Skeletal muscle cell (primary cell): ENCODE measurements at regions not wholly inside any gene's neighbourhood (a gene's known extent, or its start where the extent isn't known, plus 50 kb on each side); places are given as distances from the start of the nearest gene placed in this dataset.
A peak's percentile ranks its signal among the peaks of the same experiment; 100 is the strongest.
"Not testable (repeated sequence)": the region's sequence is repeated elsewhere in the genome, so short reads cannot be mapped to it uniquely, and the experiment has no call there.

Experiments used
- DNase-seq: peaks from one replicate; pipeline ENCODE4 v3.0.0-alpha.2; 2010; ENCODE audit warnings: low read depth
- H3K4me3 ChIP-seq: 2 replicates; pipeline ENCODE4 v1.5.1; 2011; ENCODE audit warnings: low read depth, mild to moderate bottlenecking, control low read depth, low read length, moderate library complexity

DNA sequence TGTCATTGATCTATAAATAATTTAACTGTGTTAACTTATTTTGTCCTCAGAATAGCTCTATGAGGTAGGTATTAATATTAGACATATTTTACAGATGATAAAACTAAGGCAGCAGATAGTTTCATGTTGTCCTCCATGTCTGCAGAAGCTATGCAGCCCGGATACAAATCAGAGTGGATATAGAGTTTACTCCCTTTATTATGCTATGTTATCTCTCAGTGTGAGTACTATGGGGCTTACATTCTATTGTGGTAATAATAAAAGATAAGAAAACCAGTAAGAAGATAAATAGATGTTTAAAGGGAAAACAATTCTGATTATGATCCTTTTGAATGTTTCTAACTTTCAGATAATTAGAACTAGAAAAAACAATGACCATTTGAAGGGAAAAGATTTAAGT lies 979.8 kb upstream of the CITED2 start:
- DNase-seq, result no peak
- H3K4me3 ChIP-seq, result no peak overlapping the region

DNA sequence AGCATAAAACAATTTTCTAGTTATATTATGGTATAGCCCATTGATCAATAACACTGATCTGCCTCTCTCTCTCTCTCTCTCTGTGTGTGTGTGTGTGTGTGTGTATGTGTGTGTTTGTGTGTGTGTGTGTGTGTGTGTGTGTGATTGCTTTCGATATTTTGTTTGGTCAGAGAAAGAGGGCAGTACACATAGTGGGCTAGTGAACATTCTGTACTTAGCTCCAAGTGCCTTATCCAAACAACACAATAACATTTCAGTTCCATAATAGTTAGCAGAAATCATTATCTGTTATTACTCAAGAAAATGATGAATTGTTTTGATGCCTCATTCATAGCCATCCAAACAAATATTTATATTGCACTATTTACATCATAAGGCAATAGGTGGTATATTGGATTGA lies 979.1 kb upstream of the CITED2 start:
- no peak overlapping the region for H3K4me3 ChIP-seq
- no peak for DNase-seq

DNA sequence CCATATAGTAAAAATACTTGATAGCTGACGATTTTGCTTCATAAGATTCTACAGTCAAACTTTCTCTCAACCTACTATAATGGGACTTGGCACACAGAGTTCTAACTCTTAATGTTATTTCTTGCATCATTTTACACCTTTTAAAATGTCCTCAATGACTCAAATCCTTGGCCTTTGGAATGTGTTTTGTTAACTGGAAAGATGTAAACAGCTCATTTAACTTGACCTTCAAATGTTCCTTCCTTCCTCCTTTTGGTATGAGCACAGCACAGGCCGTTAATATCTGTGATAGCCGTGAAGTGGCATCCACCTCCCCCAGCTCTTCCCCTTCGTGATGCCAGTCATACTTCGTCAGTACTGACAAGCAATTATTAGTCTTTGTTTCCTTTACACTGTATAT lies 972.0 kb upstream of the CITED2 start:
- DNase-seq, result peak; percentile 32
- H3K4me3 ChIP-seq, result no peak overlapping the region

DNA sequence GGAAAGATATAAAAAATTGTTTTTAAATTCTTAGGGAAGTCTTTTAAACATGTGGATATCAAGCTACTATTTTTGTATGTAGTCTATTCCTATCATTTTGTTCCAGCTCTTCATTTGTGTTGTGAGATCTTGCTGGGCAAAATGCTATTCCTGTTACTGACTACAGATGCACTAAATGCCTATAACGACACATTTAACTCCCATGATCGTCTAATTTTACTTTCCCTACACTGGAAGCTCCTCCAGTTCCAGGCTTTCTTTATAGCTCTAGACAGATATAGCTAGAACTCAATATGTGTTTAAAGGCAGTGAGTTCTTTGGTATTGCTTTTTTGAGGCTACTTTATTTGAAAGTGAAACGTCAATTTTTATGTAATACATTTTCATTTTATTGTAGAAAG lies 971.5 kb upstream of the CITED2 start:
- no peak overlapping the region for H3K4me3 ChIP-seq
- DNase-seq, result no peak

DNA sequence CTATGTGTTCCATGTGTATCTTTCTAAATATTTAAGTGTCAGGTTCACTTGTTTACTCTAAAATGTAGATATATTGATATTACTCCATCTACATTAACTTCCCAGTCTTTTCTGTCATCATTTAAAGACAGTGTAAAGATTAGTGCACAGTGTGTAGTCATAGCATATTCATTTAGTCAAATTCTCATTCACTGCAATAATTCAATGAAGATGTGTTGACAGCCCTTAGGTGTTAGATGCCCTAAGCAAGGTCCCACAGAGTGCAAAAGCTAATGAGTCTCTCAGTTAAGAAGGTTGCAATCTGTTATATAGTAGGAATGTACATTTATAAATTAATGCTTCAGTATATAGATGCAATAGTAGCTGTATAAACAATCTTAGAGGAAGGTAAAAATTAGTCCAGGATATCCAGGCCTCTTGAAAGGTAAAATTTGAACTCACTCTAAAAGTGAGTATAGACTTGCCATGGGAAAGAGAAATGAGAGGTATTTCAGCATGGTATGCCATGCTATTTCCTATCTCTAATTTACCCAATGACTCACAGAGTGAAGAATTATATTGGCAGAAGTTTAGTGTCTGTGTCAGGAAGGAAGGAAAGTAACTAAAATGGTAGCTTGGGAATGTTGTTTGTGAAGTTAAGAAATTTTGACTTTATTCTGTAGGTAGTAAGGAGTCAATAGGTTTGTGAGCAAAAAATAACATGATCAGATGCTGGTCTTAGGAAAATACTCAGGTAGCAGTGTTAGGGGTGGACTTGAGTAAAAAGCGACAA lies 969.9 kb upstream of the CITED2 start:
- peak; percentile 25 for DNase-seq
- H3K4me3 ChIP-seq, result no peak overlapping the region

DNA sequence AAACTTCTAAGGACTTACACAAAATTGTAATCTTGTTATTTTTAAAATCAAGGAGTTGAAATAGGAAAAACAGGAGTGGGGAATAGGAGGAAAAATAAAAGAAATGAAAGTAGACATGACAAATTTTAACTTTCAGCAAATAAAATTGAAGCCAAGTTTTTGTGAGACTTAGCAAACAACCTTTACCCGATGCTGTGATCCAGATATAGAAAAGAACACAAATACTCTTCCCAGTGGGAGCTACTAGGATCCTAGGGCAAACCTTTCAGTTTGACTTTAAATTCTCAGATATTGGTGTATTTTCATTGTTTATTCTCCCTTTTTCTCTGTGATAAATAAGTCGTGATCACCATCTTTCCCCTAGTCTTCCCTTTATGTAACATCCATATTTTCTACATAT lies 968.7 kb upstream of the CITED2 start:
- H3K4me3 ChIP-seq, result no peak overlapping the region
- DNase-seq, result no peak

DNA sequence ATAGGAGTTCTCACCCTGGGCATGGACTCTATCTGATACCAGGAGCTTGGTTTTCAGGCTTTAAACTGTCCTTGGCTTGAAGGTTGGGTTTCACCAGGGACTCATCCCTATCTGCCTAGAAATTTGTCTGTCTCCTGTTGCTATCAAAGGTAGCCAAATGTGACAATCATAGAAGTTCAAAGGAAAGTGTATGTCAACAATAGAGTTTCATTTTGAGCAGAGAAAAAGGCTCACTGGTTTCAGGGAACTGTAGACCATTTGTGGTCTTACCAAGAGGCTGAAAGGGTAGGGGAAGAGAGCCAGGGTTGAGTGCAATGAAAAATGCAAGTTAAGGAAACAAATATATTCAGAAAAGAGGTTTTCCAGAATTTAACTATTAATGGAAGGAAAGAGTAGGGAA lies 966.8 kb upstream of the CITED2 start:
- no peak for DNase-seq

DNA sequence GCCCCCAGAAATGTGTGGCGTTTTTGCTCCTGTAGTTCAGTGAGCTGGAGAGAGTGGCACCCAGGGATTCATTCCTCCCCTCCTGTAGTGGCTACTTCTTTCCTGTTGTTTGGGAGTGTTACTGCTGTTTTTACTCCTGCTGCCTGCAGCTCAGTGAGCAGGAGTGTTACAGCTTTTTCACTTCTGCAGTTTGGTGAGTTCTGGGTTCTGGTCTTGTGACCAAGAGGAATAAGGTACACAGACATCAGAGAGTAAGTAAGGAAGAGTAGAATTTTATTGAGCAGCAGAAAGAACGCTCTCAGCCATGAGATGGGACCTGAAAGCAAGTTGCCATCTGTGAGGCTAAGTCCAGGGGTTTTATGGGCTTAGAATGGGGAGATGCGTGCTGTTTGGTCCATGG lies 966.3 kb upstream of the CITED2 start:
- no peak overlapping the region for H3K4me3 ChIP-seq
- DNase-seq, result no peak

More for the DNA sequence above, 966.8 kb upstream of the CITED2 start:
- H3K4me3 ChIP-seq, result no peak overlapping the region

DNA sequence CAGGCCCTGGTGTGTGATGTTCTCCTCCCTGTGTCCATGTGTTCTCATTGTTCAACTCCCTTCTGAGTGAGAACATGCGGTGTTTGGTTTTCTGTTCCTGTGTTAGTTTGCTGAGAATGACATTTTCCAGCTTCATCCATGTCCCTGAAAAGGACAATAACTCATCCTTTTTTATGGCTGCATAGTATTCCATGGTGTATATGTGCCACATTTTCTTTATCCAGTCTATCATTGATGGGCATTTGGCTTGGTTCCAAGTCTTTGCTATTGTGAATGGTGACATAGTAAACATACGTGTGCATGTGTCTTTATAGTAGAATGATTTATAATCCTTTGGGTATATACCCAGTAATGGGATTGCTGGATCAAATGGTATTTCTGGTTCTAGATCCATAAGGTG lies 964.6 kb upstream of the CITED2 start:
- DNase-seq, H3K4me3 ChIP-seq: not testable (repeated sequence)

DNA sequence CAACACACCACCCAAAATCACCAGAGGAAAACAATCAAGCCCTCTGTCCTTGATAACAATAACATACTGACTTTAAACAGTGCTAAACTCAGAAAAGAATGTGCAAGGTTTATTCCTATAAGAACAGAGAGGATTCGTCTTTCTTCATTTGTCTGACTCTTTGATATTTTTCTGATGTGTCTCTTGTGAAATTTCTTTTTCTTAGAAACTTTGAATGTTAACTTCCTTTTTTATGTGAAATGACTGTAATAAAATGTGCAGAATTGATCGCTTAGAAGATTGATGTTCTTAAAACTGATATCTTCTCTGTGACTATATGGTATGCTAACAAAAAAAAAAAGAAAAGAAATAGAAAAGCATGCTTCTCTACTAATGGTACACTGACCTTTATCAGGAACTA lies 947.4 kb upstream of the CITED2 start:
- no peak for DNase-seq
- H3K4me3 ChIP-seq, result no peak overlapping the region

DNA sequence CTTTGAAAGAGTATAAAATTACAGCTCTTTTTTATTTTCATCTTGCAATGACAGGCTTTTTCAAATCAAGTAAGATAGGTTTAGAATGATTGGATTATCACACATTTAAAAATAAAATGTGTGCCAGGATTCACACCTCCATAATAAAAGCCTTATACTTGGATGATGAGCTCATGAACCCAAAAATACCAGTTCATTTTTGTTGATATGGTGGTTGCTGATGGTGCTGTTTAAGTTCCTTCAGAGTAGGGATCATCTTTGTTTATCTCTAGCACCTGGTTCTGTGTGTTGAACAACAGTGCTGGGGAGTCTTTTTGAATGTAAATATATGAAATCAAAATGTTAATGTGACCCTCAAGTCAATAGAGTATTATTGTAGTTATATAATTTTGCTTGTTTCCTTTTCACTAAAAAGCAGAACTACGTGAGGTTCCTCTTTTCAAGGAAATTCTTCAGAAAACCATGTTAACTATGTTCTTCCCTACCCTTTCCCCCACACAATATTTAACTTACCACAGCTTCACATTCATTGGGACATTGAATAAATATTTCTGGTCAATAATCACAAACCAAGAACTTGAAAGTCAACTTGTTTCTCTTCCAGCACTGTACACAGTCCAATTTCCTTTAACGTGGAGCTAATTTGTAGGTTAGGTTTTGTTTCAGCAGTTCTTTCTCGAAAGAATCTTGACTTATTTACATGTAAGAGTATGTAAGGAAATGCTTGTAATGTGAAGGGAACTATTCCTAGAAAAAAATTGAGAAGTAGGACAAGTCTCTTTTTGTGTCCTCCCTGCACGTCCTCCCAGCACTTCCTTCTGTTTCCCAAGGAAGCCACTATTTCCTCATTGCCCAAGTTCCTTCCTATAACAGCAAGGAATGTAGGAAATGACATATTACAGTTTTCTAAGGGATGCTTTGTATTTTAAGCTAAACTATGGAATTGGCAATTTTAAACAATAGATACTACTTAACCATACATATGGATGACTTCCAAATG lies 945.9 kb upstream of the CITED2 start:
- H3K4me3 ChIP-seq, result no peak overlapping the region
- DNase-seq, result no peak

DNA sequence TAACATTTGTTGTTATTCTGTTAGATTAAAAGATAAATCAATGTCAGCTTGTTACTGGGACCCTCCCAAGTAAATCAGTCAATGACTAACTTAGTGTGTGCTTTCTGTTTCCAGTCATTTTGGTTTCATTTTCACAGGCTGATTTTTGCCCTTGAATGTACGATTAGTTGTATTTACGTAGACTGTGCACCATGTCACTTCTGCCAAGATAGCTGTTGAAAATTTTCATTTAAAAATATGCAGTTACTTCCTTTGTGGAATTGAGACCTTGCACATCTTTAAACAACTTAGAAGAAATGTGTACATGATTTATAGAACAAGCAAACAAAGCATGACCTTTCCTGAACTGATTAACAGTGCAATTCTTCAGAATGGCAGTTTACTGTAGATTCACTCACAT lies 944.8 kb upstream of the CITED2 start:
- DNase-seq, result peak; percentile 2
- no peak overlapping the region for H3K4me3 ChIP-seq

DNA sequence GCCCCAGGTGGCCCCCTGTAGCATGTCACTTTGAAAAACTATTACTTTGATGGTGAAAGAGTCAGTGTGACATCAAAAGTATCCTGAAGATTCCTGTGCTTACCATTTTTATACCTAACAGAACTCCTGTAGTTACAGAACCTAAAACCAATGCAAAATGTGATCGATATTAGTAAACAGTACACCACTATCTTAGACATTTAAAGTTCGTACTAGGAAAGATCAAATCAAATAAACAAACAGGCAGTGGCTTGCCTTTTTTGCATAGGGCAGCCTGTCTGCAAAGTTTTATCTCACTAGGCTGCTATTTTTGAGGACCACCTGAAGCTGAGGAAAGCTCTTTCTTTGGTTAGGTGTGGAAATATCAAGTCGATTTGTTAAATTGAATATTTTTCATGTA lies 944.0 kb upstream of the CITED2 start:
- no peak for DNase-seq
- H3K4me3 ChIP-seq, result no peak overlapping the region

DNA sequence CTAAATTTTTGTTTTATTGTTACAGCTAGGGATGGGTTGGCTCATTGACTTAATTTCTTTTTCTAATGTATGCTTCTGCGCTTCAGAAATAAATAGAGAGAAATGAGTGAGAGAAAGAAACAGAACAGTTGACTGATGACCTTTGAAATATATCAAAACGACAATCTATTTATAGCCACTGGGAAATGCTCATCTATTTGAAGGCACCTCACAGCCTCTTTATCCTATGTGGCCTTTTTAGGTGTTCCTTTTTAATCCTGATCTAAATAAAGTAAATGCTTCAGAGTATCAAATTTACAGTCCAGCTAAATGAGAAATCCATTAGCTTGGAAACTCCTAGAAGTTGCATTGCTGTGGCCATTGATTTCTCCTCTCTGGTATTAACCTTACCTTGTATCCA lies 943.5 kb upstream of the CITED2 start:
- H3K4me3 ChIP-seq, result no peak overlapping the region
- no peak for DNase-seq

DNA sequence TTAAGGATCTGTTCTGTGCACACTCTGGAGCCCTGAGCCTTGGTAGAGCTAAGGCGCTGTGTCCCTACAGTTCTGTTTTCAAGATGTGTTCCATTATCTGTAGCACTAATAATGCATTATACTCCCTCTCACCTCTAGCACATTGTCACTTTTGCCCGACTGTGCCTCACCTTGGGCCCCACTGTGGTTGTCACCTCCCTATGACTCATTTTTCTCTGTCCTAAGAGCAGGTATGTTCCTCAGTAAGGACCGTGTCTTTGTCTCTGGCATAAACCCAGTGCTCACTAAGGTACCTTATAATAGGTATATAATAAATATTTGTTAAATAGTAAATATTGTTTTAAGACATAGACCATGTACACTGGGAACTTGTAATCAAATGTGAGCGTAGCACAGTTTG lies 942.5 kb upstream of the CITED2 start:
- H3K4me3 ChIP-seq, result no peak overlapping the region
- no peak for DNase-seq

DNA sequence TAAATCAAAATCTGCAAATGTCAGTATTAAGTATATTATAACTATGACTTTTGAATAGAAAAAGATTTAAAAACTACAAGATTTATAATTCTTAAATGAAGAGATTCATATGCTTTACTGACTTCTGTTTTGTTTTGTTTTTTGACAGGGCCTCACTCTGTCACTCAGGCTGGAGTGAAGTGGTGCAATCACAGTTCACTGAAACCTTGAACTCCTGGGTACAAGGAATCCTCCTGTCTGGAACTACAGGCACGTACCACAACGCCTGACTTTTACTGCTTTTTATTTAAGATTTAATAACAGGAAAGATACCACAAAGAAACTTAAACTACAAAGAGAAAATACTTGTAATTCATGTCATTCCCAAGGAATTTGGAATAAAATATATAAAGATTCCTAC lies 940.2 kb upstream of the CITED2 start:
- no peak for DNase-seq

DNA sequence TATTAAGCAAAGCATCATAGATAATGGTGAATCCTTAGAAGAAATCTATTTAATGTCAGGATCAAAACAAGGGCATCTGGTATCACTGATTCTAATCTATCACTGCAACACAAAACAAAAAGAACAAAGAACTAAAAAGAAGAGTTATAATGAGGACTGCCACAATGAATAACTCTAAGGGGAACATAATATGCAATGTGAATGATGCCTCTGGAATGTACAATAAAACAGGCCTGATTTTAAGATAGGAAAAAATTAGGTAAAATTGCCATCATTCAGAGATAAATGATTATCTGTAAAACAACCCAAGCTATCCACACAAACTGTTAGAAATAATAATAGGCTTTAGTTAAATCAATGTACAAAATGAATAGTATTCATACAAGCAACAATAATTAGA lies 936.7 kb upstream of the CITED2 start:
- no peak overlapping the region for H3K4me3 ChIP-seq
- peak; percentile 4 for DNase-seq

More for the DNA sequence above, 940.2 kb upstream of the CITED2 start:
- H3K4me3 ChIP-seq, result no peak overlapping the region

DNA sequence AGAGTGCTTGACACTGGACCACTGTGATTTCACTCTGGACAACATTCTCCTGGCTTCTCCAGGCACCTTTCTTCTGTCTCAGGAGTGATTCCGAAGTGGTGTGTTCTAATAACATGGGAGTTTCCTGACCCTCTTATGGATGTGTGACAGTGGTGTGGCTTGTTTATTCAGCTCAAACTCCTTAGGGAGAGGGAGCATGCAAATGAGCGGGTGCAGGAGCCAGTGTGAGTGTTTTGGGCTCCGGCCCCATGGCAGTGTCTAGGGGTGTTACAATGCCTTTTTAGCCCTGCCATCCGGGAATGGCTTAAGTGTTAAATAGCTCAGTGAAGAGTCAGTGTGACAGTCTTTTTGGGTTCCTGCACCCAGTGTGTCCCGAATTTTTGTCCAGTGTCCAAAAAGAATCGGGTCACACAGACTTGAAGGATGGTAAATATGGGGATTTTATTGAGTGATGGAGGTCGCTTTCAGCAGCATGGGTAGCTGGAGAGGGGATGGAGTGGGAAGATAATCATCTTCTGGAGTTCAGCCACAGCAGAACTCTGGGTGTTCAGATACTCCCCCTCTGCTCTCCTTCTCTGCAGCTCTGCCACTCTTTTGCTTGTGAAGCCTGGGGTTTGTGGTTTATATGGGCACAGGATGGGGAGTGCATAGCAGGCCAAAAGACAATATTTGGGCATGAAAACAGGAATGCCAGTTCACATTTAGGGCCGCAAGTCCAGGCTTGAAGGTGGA lies 928.9 kb upstream of the CITED2 start:
- DNase-seq, result no peak
- H3K4me3 ChIP-seq, result no peak overlapping the region

DNA sequence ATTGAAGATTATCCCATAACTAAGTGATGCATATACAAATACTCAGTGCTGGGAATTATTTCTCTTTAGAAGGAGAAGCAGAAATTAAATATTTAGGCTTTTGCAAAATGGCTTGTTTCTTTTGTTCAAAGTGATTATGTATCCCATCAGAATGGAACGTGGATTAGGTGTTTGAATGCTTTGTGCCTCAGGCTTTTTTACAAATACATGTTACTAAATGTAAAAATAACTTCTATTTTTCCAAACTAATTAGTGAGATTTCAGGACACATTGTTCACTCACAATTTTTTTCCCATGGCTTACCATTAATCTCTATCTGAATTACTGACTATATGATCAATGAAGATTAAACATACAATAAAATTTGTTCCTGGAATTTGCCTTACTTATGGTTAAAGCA lies 925.9 kb upstream of the CITED2 start:
- no peak for DNase-seq

DNA sequence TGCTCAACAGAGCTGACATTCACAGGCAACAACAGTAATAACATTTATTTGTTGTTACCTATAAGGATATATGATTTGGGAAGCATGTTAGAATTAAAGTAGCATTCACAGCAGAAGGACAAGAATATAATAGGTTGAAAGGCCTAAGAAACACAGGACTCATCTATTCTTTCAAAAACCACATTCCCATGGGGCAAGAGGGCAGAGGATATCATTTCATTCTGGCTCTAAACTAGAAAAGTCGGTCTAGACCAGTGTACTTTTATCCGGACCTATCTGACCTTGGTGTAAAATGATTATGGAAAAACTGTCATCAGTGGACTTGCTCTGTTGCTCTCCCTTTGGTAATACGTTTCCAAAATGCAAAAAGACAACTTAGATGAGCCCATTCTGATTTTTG lies 914.7 kb upstream of the CITED2 start:
- H3K4me3 ChIP-seq, result no peak overlapping the region
- DNase-seq, result no peak

More for the DNA sequence above, 925.9 kb upstream of the CITED2 start:
- H3K4me3 ChIP-seq, result no peak overlapping the region
